SJSA1 (cell line): ENCODE measurements at regions not wholly inside any gene's neighbourhood (a gene's known extent, or its start where the extent isn't known, plus 50 kb on each side); places are given as distances from the start of the nearest gene placed in this dataset.

Source experiments
- DNase-seq, 2 experiments: peaks; one replicate each; pipeline ENCODE4 v3.0.0-alpha.2; 2015 to 2020; ENCODE audit warnings: low spot score in 2 of 2, low read depth in 1 of 2
- H3K27ac ChIP-seq: fragments of 250-450 bp; sonication (Bioruptor Pico); 2 replicates; pipeline ENCODE4 v1.5.1; 2020; ENCODE audit warnings: mild to moderate bottlenecking, moderate library complexity
- H3K27me3 ChIP-seq: fragments of 250-450 bp; sonication (Bioruptor Pico); replicated peaks from 2 replicates; pipeline ENCODE4 v1.5.1; 2020; ENCODE audit warnings: mild to moderate bottlenecking, moderate library complexity
- H3K36me3 ChIP-seq: fragments of 250-450 bp; sonication (Bioruptor Pico); 2 replicates; pipeline ENCODE4 v1.5.1; 2020; ENCODE audit warnings: mild to moderate bottlenecking
- H3K4me1 ChIP-seq: fragments of 250-450 bp; sonication (Bioruptor Pico); replicated peaks from 2 replicates; pipeline ENCODE4 v1.6.1; 2021; ENCODE audit warnings: mild to moderate bottlenecking
- H3K4me3 ChIP-seq: fragments of 250-450 bp; sonication (Bioruptor Pico); 2 replicates; pipeline ENCODE4 v1.5.1; 2020; ENCODE audit warnings: mild to moderate bottlenecking
- H3K9me3 ChIP-seq: fragments of 250-450 bp; sonication (Bioruptor Pico); replicated peaks from 2 replicates; pipeline ENCODE4 v1.5.1; 2020; ENCODE audit warnings: mild to moderate bottlenecking

DNA sequence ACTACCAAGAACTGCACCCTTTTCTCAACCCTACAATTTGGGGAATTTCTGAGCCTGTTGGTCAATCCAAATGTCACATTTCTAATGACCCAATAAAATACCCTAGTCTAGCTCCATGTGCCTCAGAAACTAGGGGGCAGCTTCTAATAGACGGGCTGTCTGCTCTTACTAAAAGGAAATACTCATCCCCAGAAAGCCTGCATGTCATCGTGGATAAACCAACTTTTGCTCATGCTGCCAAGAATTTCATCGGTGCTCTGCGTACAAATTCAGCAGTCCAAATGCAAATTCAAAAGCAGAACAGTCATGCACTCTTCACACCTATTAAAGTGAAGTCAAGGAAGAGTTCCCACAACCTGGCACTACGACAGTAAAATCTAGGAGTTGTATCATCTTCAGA lies 377.3 kb downstream of the LNPK start:
- Histone ChIP-seq H3K4me3 (no peak overlapping the region), H3K4me1 (no peaks in the 10 kb centered on the region), H3K9me3 (no peaks in the 10 kb centered on the region), H3K36me3 (no peaks in the 10 kb centered on the region), H3K27me3 (0 out of 2 replicates have a peak, but pooled peaks cover 5% of the 10 kb centered on the region), H3K27ac (no peak overlapping the region)
- no peak for DNase-seq

DNA sequence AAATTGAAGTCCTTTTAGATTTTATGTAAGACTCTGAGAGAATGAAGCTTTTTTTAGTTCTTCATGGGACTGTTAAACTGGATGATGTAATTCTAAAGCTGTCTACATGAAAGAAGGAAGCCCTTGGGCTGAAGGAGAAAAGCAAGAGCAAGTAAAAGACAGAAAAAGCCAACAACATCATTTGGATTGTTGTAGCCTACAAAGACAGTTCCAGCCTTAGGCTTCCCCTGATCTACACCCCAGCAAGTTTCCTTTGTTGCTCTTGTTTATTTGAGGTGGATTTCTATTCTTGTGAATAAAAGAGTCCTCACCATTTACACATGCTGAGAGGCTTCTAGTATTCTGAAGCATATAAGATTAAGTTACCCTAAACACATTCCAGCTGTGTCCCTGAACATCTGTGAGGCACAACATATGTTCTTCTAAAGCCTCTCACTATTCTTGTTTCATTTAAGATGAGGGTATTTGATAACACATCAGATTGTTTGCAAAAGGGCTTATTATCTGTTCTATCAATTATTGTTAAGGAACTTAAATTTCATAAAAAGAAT lies 377.8 kb downstream of the LNPK start:
- Histone ChIP-seq H3K4me1 (no peaks in the 10 kb centered on the region), H3K27me3 (0 out of 2 replicates have a peak, but pooled peaks cover 5% of the 10 kb centered on the region), H3K36me3 (no peaks in the 10 kb centered on the region), H3K27ac (no peak overlapping the region), H3K4me3 (no peak overlapping the region), H3K9me3 (no peaks in the 10 kb centered on the region)
- no peak for DNase-seq

DNA sequence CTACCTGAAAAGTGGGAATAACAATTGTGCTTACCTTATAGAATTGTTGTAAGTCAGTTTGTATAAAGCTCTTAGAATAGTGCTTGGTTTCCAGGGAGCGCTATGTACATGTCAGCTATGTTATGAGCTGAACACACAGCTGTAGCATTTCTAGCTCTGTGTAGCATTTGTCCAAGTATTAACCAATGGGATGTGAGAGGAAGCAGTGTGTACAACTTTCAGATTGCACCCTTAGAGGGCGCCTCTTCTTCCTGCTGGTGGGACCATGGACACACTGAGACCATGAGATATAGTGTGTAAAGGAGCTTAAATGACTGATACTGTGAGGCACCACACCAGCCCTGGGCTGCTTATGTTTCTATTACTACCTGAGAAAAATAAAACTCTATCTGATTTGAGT lies 380.2 kb downstream of the LNPK start:
- Histone ChIP-seq H3K9me3 (no peaks in the 10 kb centered on the region), H3K36me3 (no peaks in the 10 kb centered on the region), H3K4me1 (no peaks in the 10 kb centered on the region), H3K27ac (no peak overlapping the region), H3K27me3 (0 out of 2 replicates have a peak, but pooled peaks cover 5% of the 10 kb centered on the region), H3K4me3 (no peak overlapping the region)
- no peak for DNase-seq

DNA sequence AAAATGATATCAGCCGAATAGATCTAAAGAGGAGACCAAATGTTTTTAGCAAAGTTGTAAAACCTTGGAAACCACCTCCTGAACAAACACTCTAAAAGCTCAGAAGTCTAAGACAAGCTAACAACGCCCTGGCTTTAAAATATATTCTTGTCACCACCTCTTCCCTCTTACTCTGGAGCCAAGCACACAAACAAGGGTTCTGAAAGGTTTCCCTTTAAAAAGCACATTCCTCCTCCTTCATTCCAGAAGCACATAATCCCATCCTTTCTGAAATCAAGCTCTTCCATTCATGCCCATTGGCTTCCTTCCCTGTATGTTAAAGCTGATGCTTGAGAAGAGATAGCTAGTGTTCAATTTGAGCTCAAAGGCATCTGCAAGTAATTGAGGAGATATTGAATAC lies 382.0 kb downstream of the LNPK start:
- H3K27me3 ChIP-seq, result no peaks in the 10 kb centered on the region
- H3K9me3 ChIP-seq, result no peaks in the 10 kb centered on the region
- H3K4me1 ChIP-seq, result no peaks in the 10 kb centered on the region
- H3K36me3 ChIP-seq, result no peaks in the 10 kb centered on the region
- no peak overlapping the region for H3K4me3 ChIP-seq
- no peak overlapping the region for H3K27ac ChIP-seq
- no peak for DNase-seq

DNA sequence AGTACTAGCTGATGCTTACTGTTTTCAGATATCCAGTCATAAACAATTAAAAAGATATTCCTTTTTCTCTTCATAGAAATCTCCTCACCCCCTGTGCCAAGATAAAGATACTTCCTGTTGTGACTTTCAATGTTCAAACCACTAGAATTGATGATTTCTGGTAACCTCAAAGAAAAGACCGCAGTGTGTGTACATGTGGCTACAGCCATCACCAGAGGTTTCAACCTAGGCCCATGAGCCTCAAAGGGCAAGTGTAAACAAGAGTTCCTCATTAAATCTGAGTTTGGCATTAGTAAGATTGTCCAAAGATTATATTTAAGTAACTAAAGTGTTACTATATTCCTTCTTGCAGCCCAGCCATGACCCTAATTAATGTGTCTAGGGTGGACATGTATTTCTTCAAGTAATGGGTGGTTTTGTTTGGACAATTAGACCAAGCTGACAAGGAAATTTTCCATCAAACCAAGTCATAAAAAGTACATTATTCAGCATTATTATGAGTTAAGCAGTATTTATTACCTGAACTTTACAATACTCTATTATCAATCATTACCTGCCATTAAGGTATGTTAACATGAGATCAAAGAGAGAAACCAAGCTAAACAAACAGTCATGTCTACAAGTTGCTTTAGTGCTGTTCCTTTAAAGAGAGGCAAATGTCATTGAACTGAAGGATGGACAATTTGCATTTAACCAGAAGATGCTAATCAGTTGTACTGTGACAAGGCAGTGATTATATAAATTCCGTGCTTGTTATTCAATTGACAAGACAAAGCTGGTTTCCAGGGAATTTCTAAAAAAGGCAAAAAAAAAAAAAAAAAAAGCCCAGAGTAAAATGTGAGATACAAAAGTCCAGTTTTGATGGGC lies 382.7 kb downstream of the LNPK start:
- H3K27me3 ChIP-seq, result no peaks in the 10 kb centered on the region
- no peaks in the 10 kb centered on the region for H3K4me1 ChIP-seq
- H3K36me3 ChIP-seq, result no peaks in the 10 kb centered on the region
- no peak overlapping the region for H3K27ac ChIP-seq
- no peak for DNase-seq
- no peak overlapping the region for H3K4me3 ChIP-seq
- no peaks in the 10 kb centered on the region for H3K9me3 ChIP-seq

DNA sequence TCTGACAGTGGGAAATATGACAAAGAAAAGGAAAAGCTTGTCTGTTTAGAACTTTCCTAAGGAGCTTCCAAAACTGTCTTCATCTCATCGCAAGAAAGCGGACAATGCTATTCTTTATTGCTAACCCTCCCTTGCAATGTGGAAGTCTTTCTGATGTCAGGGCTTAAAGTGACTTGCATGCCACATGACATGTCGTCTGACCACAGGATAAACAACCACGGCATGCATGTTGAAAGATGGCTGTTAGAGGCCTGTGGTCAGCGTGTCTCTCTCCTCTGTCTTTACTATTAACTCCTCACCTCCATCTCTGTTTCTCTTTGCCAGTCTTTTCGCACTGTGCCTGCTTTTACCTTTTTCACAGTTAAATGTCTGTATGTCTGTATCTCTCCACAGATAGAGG lies 389.8 kb downstream of the LNPK start:
- Histone ChIP-seq H3K36me3 (no peaks in the 10 kb centered on the region), H3K27me3 (0 out of 2 replicates have a peak, but pooled peaks cover 4% of the 10 kb centered on the region), H3K9me3 (no peaks in the 10 kb centered on the region), H3K4me3 (no peak overlapping the region), H3K4me1 (no peaks in the 10 kb centered on the region), H3K27ac (no peak overlapping the region)
- no peak for DNase-seq

DNA sequence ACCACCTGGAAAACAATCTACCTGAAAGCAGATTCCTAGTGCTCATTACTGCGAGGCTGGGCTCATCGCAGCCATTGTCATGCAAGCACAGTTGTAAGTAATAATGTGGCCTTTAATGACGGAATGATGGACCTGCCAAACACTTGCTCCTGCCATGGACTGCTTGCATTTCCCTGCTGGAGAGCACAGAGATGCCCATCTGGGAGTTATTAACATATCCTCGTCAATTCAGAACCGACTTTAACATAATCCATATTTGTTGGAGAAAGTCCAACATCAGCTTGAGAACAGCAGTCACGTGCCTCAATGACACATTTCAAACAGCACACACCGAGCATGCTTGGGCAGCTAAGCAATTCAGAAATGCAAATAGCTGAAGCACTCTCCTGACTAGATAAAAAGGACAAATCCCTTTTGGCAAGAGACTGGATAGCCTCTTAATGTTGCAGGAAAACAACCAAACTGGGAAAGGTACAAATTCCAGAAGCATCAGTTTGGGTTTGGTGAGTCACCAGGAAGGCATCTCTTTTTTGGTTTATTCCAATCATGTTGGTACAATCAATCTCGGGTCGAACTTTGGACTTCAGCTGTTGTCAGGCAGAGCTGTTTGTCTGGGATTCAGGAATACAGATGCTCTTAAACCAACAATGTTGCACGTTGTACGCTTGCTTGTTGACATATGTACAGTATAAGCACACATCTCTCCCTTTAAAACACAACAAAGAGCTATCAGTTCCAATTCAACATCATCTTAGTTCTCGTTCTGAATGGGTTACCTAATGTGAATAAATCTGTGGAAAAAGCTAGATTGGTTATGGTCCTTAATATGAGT lies 395.8 kb downstream of the LNPK start:
- 0 out of 2 replicates have a peak, but pooled peaks cover 6% of the 10 kb centered on the region for H3K27me3 ChIP-seq
- H3K9me3 ChIP-seq, result no peaks in the 10 kb centered on the region
- no peak overlapping the region for H3K27ac ChIP-seq
- no peak overlapping the region for H3K4me3 ChIP-seq
- DNase-seq, result no peak
- H3K4me1 ChIP-seq, result no peaks in the 10 kb centered on the region
- H3K36me3 ChIP-seq, result no peaks in the 10 kb centered on the region

DNA sequence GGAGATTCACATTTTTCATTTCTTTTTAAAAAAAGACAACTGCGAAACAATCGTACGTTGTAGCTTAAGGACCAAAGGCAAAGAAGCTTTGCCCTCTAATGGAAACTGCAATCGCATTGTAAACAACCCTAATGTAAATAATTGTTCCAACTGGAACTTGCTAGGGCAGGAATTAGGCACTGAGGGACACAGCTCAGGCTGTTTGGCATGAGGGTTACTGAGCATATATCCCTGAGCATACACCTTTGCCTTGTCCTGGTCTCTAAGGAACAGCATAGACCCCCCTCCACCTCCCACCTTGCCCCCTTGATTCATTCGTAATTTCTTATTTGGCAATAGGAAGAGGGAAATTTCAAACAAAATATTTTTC lies 396.4 kb downstream of the LNPK start:
- H3K27ac ChIP-seq, result no peak overlapping the region
- 0 out of 2 replicates have a peak, but pooled peaks cover 6% of the 10 kb centered on the region for H3K27me3 ChIP-seq
- no peak for DNase-seq
- H3K36me3 ChIP-seq, result no peaks in the 10 kb centered on the region
- H3K9me3 ChIP-seq, result no peaks in the 10 kb centered on the region
- H3K4me3 ChIP-seq, result no peak overlapping the region
- no peaks in the 10 kb centered on the region for H3K4me1 ChIP-seq

DNA sequence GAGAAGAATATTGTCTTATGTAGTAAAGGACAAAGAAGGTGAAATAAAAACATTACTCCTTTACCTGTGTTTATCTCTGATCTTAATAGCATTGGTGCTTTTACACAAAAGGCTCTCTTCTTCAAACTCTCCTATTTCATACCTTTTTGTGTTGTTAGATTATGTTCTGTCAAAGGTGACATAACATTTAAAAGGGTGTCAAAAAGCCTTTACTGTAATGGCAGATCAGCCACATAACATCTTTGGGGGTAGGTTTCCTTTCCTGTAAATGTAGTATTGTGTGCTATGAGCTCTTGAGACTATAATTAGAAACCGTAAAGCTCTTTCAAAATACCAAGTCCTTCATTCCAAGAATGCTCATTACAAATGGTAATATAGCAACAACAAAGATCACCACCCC lies 400.1 kb downstream of the LNPK start:
- Histone ChIP-seq H3K9me3 (no peaks in the 10 kb centered on the region), H3K36me3 (no peaks in the 10 kb centered on the region), H3K4me3 (no peak overlapping the region), H3K27ac (no peak overlapping the region), H3K4me1 (peaks cover 5% of the 10 kb centered on the region; the same call in 1 of the 2 replicates), H3K27me3 (no peaks in the 10 kb centered on the region)
- no peak for DNase-seq

DNA sequence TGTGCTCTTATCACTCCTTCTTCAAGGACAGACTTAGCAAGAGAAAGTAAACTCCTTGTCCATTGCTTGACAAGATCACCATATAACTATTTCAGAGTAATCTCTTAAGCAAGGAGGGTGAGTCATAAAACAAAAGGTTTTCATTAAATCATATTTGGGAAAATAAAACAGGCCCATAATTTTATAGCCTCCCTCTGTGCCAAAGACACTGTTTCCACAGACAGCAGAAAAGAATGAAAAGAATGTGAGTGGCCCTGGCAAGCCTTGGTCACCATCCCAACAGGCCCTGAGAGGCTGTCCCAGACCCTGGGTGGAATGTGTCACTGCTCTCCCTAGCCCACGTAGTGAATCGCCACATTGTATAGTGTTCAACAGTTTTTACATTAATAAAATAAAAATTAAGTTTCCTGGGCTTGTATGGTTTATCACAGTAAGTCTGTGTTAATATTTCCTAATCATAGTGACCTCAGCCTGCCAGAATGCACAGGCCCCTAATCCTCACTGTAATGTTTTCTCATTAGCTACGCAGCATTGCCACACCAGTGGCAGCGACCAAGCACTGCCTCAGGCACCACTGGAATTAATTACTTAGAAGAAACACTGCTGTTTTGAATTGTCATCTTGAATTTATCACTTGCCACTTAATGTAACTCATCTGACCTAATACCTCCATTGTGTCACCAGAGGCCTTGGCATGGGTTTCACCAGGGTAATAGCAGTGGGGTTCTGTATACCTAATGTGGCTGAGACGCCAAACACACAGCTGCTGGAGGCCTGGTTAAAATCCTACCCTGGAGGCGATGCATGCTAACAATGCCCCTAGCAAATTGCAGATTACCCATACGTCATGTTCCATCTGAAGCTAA lies 401.9 kb downstream of the LNPK start:
- Histone ChIP-seq H3K27me3 (no peaks in the 10 kb centered on the region), H3K4me1 (peaks cover 5% of the 10 kb centered on the region; the same call in 1 of the 2 replicates), H3K36me3 (no peaks in the 10 kb centered on the region), H3K4me3 (no peak overlapping the region), H3K9me3 (no peaks in the 10 kb centered on the region), H3K27ac (no peak overlapping the region; the same call in 1 of the 2 replicates)
- DNase-seq, result peak in 1 of 2 experiments; percentile 12

DNA sequence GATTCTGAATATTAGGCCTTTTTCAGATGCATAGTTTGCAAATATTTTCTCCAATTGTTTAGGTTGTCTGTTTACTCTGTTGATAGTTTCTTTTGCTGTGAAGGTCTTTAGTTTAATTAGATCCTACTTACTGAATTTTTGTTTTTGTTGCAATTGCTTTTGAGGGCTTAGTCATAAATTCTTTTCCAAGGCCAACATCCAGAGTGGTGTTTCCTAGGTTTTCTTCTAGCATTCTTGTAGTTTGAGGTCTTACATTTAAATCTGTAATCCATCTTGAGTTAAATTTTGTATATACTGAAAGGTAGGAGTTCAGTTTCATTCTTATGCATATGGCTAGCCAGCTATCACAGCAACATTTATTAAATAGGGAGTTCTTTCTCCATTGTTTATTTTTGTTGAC lies 404.8 kb downstream of the LNPK start:
- H3K27me3 ChIP-seq, result no peaks in the 10 kb centered on the region
- H3K4me1 ChIP-seq, result peaks cover 5% of the 10 kb centered on the region; the same call in 1 of the 2 replicates
- H3K9me3 ChIP-seq, result no peaks in the 10 kb centered on the region
- H3K27ac ChIP-seq, result no peak overlapping the region
- H3K4me3 ChIP-seq, result no peak overlapping the region
- DNase-seq, result no peak
- no peaks in the 10 kb centered on the region for H3K36me3 ChIP-seq

DNA sequence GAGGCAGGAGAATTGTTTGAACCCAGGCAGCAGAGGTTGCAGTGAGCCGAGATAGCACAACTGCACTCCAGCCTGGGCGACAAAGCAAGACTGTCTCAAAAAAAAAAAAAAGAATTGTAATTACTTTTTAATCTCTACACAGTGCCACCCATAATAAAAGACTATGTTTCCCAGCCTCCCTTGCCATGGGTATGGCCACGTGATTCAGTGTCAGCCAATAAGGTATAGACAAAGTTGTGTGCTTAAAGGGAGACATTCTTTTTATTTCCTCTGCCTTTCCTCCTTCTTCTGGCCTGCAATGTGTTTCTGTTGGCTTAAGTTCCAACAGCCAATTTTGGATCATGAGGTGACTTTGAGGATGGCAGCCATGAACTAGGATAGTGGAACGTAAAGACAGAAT lies 406.9 kb downstream of the LNPK start:
- H3K27me3 ChIP-seq, result no peaks in the 10 kb centered on the region
- DNase-seq, result no peak

More for the DNA sequence above, 406.9 kb downstream of the LNPK start:
- no peak overlapping the region for H3K27ac ChIP-seq
- peaks cover 5% of the 10 kb centered on the region; the same call in 1 of the 2 replicates for H3K4me1 ChIP-seq
- no peaks in the 10 kb centered on the region for H3K36me3 ChIP-seq
- no peak overlapping the region for H3K4me3 ChIP-seq
- H3K9me3 ChIP-seq, result no peaks in the 10 kb centered on the region
